IMR-90 (cell line): ENCODE measurements at regions not wholly inside any gene's neighbourhood (a gene's known extent, or its start where the extent isn't known, plus 50 kb on each side); places are given as distances from the start of the nearest gene placed in this dataset.

ENCODE experiments used
- ATAC-seq: fragments of 200-7000 bp; cut with Tn5 transposase; 2 replicates; pipeline ENCODE4 v1.9.1; 2020; ENCODE audit warnings: low read depth, mild to moderate bottlenecking, moderate library complexity
- BruUV-seq: library from RNA; stranded (reverse); fragments of 400-500 nt; replicated peaks from 2 replicates; lab custom pipeline; 2021; lab: Mats Ljungman, UMichigan
- CTCF ChIA-PET: fragments of 300-600 bp; formaldehyde crosslinking; extraction: SDS; loops from one replicate; lab custom pipeline; 2021; ENCODE audit warnings: antibody characterized with exemption; lab: Yijun Ruan, JAX
- POLR2A ChIA-PET: fragments of 300-600 bp; sonication (Branson Sonifier 250); formaldehyde crosslinking; loops from one replicate; lab custom pipeline; 2022; ENCODE audit warnings: antibody characterized with exemption; ENCODE audit not compliant: unreplicated experiment; lab: Charles Lee
- DNase-seq: peaks from one replicate; pipeline ENCODE4 v3.0.0; 2013
- H2AFZ ChIP-seq: replicated peaks from 2 replicates; pipeline ENCODE3; 2013; ENCODE audit warnings: low read length, mild to moderate bottlenecking; ENCODE audit not compliant: poor library complexity
- H2AK5ac ChIP-seq: 2 replicates; pipeline ENCODE4 v1.6.1; 2013; ENCODE audit warnings: low read depth, low read length, inconsistent platforms
- H2AK9ac ChIP-seq: replicated peaks from 2 replicates; pipeline ENCODE3; 2013; ENCODE audit warnings: mild to moderate bottlenecking, low read depth, low read length, moderate library complexity; ENCODE audit not compliant: poor library complexity
- H2BK120ac ChIP-seq: 2 replicates; pipeline ENCODE4 v1.6.1; 2013; ENCODE audit warnings: low read depth, low read length, inconsistent platforms
- H2BK15ac ChIP-seq: 3 replicates; pipeline ENCODE4 v1.6.1; 2013; ENCODE audit warnings: low read depth, low read length, inconsistent platforms
- H2BK20ac ChIP-seq: 2 replicates; pipeline ENCODE4 v1.6.1; 2013; ENCODE audit warnings: low read depth, mild to moderate bottlenecking, inconsistent platforms, low read length, moderate library complexity
- H2BK5ac ChIP-seq: 2 replicates; pipeline ENCODE4 v1.6.1; 2013; ENCODE audit warnings: mild to moderate bottlenecking, low read depth, low read length, inconsistent platforms; ENCODE audit not compliant: poor library complexity, severe bottlenecking
- H3K14ac ChIP-seq: replicated peaks from 2 replicates; pipeline ENCODE4 v1.6.1; 2013; ENCODE audit warnings: low read depth, low read length, inconsistent platforms
- H3K18ac ChIP-seq: 2 replicates; pipeline ENCODE4 v1.6.1; 2013; ENCODE audit warnings: low read depth, low read length, control low read depth
- H3K23ac ChIP-seq: 2 replicates; pipeline ENCODE4 v1.6.1; 2013; ENCODE audit warnings: low read depth, low read length, inconsistent platforms
- H3K27ac ChIP-seq: 2 replicates; pipeline ENCODE4 v1.5.1; 2013; ENCODE audit warnings: mild to moderate bottlenecking, control low read depth, low read length; ENCODE audit not compliant: insufficient read depth
- H3K27me3 ChIP-seq: 2 replicates; pipeline ENCODE4 v1.6.1; 2013; ENCODE audit warnings: low read length; ENCODE audit not compliant: control insufficient read depth, insufficient read depth
- H3K36me3 ChIP-seq: 2 replicates; pipeline ENCODE4 v1.6.1; 2013; ENCODE audit warnings: low read length, mixed read lengths; ENCODE audit not compliant: control insufficient read depth, insufficient read depth
- H3K4ac ChIP-seq: 2 replicates; pipeline ENCODE4 v1.6.1; 2013; ENCODE audit warnings: low read depth, low read length, inconsistent platforms
- H3K4me1 ChIP-seq: 2 replicates; pipeline ENCODE4 v1.6.1; 2013; ENCODE audit warnings: low read length, mixed read lengths; ENCODE audit not compliant: control insufficient read depth, insufficient read depth
- H3K4me2 ChIP-seq: 2 replicates; pipeline ENCODE4 v1.6.1; 2013; ENCODE audit warnings: low read depth, mild to moderate bottlenecking, control low read depth, low read length, moderate library complexity
- H3K4me3 ChIP-seq: 2 replicates; pipeline ENCODE4 v1.5.1; 2013; ENCODE audit warnings: low read depth, mild to moderate bottlenecking, control low read depth, low read length, moderate library complexity; ENCODE audit not compliant: insufficient read depth
- H3K56ac ChIP-seq: 2 replicates; pipeline ENCODE4 v1.6.1; 2013; ENCODE audit warnings: low read length, inconsistent platforms; ENCODE audit not compliant: insufficient read depth; ENCODE audit errors: extremely low read depth
- H3K79me1 ChIP-seq, 2 experiments: 2 replicates each; pipeline ENCODE4 v1.6.1; 2013; ENCODE audit warnings: low read length in 2 of 2, inconsistent platforms in 1 of 2, low read depth in 1 of 2
- H3K9ac ChIP-seq: 2 replicates; pipeline ENCODE4 v1.6.1; 2013; ENCODE audit warnings: low read depth, low read length, control low read depth
- H3K9me1 ChIP-seq: 2 replicates; pipeline ENCODE4 v1.6.1; 2013; ENCODE audit warnings: low read length, inconsistent platforms; ENCODE audit not compliant: insufficient read depth
- H3K9me3 ChIP-seq: 2 replicates; pipeline ENCODE4 v1.6.1; 2013; ENCODE audit warnings: low read length; ENCODE audit not compliant: control insufficient read depth, insufficient read depth
- H4K20me1 ChIP-seq: 2 replicates; pipeline ENCODE4 v1.6.1; 2013; ENCODE audit warnings: low read length, inconsistent platforms; ENCODE audit not compliant: insufficient read depth
- H4K5ac ChIP-seq: 2 replicates; pipeline ENCODE4 v1.6.1; 2013; ENCODE audit warnings: mild to moderate bottlenecking, low read depth, low read length, control low read depth
- H4K8ac ChIP-seq, 2 experiments: 2 replicates each; pipeline ENCODE4 v1.6.1; 2013; ENCODE audit warnings: low read depth in 2 of 2, low read length in 2 of 2, control low read depth in 1 of 2, inconsistent platforms in 1 of 2
- H4K91ac ChIP-seq: 2 replicates; pipeline ENCODE4 v1.6.1; 2013; ENCODE audit warnings: low read depth, low read length, inconsistent platforms; ENCODE audit not compliant: insufficient read depth
- CEBPB ChIP-seq: IDR thresholded peaks from 2 replicates; pipeline ENCODE4 v1.6.1; 2012; ENCODE audit warnings: low read depth, low read length, improper control_type of control experiment
- CHD1 ChIP-seq: IDR thresholded peaks from 2 replicates; pipeline ENCODE4 v1.6.1; 2012; ENCODE audit warnings: low read depth, low read length, improper control_type of control experiment
- FOS ChIP-seq: fragments of 150-350 bp; IDR thresholded peaks from 2 replicates; pipeline ENCODE4 v1.6.1; 2016; ENCODE audit warnings: low read depth, low read length
- MAFK ChIP-seq: IDR thresholded peaks from 2 replicates; pipeline ENCODE4 v1.6.1; 2012; ENCODE audit warnings: low read depth, low read length, improper control_type of control experiment
- MAZ ChIP-seq: IDR thresholded peaks from 2 replicates; pipeline ENCODE4 v1.6.1; 2012; ENCODE audit warnings: low read depth, mild to moderate bottlenecking, low read length, improper control_type of control experiment, moderate library complexity, borderline replicate concordance
- MXI1 ChIP-seq: IDR thresholded peaks from 2 replicates; pipeline ENCODE4 v1.6.1; 2012; ENCODE audit warnings: low read depth, mild to moderate bottlenecking, low read length, moderate library complexity, borderline replicate concordance
- POLR2A ChIP-seq: IDR thresholded peaks from 2 replicates; pipeline ENCODE4 v1.6.1; 2012; ENCODE audit warnings: mild to moderate bottlenecking, low read depth, low read length
- RAD21 ChIP-seq: IDR thresholded peaks from 2 replicates; pipeline ENCODE4 v1.6.1; 2012; ENCODE audit warnings: low read length, improper control_type of control experiment
- RCOR1 ChIP-seq: IDR thresholded peaks from 2 replicates; pipeline ENCODE4 v1.6.1; 2012; ENCODE audit warnings: mild to moderate bottlenecking, low read length, improper control_type of control experiment; ENCODE audit not compliant: insufficient replicate concordance
- RFX5 ChIP-seq: IDR thresholded peaks from 2 replicates; pipeline ENCODE4 v1.8.0; 2012; ENCODE audit warnings: low read depth, mild to moderate bottlenecking, low read length, moderate library complexity
- SMC3 ChIP-seq: fragments of 150-350 bp; IDR thresholded peaks from 2 replicates; pipeline ENCODE4 v1.6.1; 2016; ENCODE audit warnings: low read depth, mild to moderate bottlenecking, antibody characterized with exemption, low read length, moderate library complexity
- WGBS, 2 experiments: methylation state at CpG; one replicate each; pipeline versions ENCODE4 v1.1.5 to v1.1.7; 2013; ENCODE audit warnings: missing lambda C conversion rate in 2 of 2; ENCODE audit not compliant: insufficient read length in 1 of 2; ENCODE audit errors: extremely low coverage in 2 of 2; 5-methylcytosine and 5-hydroxymethylcytosine counted together
- dilution Hi-C: fragments of 300-500 bp; cut with HindIII; formaldehyde crosslinking; loops from one replicate; pipeline ENCODE4 v1.14.3; 2018; ENCODE audit warnings: low sequenced_read_pairs; ENCODE audit not compliant: unreplicated experiment
- in situ Hi-C: fragments of 300-500 bp; cut with MboI; formaldehyde crosslinking; loops from 3 replicates; pipeline ENCODE4 v1.14.3; 2019; ENCODE audit warnings: low sequenced_read_pairs, inconsistent platforms, mixed read lengths
- intact Hi-C: fragments of 100-400 bp; cut with micrococcal nuclease; formaldehyde crosslinking; loops from 2 replicates; pipeline ENCODE4 v1.10.0; 2022
- TF ChIP-seq, protein P1 (sequence below): fragments of 150-350 bp; IDR thresholded peaks from 2 replicates; pipeline ENCODE4 v1.6.1; 2017; ENCODE audit warnings: mild to moderate bottlenecking, antibody characterized with exemption, low read length, low read depth

DNA sequence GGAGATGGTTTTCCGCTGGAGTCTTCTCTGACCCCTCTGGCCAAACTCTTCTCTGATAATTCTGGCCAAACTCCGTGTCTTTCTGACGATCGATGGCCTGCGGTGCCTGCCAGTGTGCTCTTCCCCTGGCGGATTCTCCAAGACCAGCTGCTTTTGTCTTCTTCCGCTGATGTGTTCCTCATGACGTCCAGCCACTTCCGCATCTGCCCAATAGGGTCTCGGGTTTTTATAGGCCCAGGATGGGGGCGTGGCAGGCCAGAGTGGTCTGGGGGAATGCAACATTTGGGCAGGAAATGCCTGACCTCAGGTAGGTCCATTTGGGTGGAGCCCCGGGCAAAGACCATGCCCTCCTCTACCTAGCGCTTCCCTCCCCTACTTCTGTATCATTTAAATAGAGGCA, 1542.1 kb downstream of the STIM2 start:
- Histone ChIP-seq H3K4me3 (no peak overlapping the region), H2AFZ (no peak overlapping the region), H3K9ac (no peak overlapping the region), H3K18ac (no peak overlapping the region), H3K27me3 (no peaks in the 10 kb centered on the region), H3K27ac (no peak overlapping the region), H4K5ac (no peak overlapping the region), H2BK15ac (no peak overlapping the region), H4K8ac (no peak overlapping the region), H4K20me1 (no peaks in the 10 kb centered on the region), H3K23ac (no peak overlapping the region), H2BK120ac (no peak overlapping the region), H2AK9ac (no peak overlapping the region), H2BK20ac (no peak overlapping the region), H3K56ac (no peak overlapping the region), H2BK5ac (no peak overlapping the region), H2AK5ac (no peak overlapping the region), H3K79me1 (no peaks in the 10 kb centered on the region), H3K36me3 (no peaks in the 10 kb centered on the region), H4K91ac (no peak overlapping the region), H3K9me1 (no peaks in the 10 kb centered on the region), H3K4ac (no peak overlapping the region), H3K4me2 (no peak overlapping the region), H3K14ac (no peak overlapping the region), H3K9me3 (no peaks in the 10 kb centered on the region), H3K4me1 (no peaks in the 10 kb centered on the region)
- 90% methylated on average over 8 of the region's 13 CpGs; no CpG with 5 or more reads in 1 of the 2 experiments for WGBS, 2 experiments
- ChIA-PET POLR2A (no interaction called here), CTCF (no interaction called here)
- dilution Hi-C loops (no loop called here), intact Hi-C loops (no loop called here), in situ Hi-C loops (no loop called here)
- TF ChIP-seq RFX5: no peak
- TF ChIP-seq MAZ: no peak
- TF ChIP-seq, protein P1, sequence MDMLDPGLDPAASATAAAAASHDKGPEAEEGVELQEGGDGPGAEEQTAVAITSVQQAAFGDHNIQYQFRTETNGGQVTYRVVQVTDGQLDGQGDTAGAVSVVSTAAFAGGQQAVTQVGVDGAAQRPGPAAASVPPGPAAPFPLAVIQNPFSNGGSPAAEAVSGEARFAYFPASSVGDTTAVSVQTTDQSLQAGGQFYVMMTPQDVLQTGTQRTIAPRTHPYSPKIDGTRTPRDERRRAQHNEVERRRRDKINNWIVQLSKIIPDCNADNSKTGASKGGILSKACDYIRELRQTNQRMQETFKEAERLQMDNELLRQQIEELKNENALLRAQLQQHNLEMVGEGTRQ: no peak
- no peak for TF ChIP-seq RCOR1
- TF ChIP-seq POLR2A: no peak
- TF ChIP-seq SMC3: no peak
- TF ChIP-seq MAFK: no peak
- no peak for TF ChIP-seq CHD1
- TF ChIP-seq CEBPB: no peak
- no peak for TF ChIP-seq MXI1
- TF ChIP-seq RAD21: no peak
- no peak for TF ChIP-seq FOS
- BruUV-seq: no TSS peak
- ATAC-seq: no peak
- DNase-seq: no peak
